ENCODE measurements at regions not wholly inside any gene's neighbourhood (a gene's known extent, or its start where the extent isn't known, plus 50 kb on each side); places are given as distances from the start of the nearest gene placed in this dataset.
"Not testable (repeated sequence)": the region's sequence is repeated elsewhere in the genome, so short reads cannot be mapped to it uniquely, and the experiment has no call there.

GRCh38 chr10:130961506-130962239 is 349.8 kb downstream of the TCERG1L start:
- DNase-seq: no peak

GRCh38 chr10:130962240-130963051 is 349.1 kb downstream of the TCERG1L start:
- no peak for DNase-seq

- DNase-seq: no peak
Measured at GRCh38 chr10:130963052-130963393, 348.5 kb downstream of the TCERG1L start.

GRCh38 chr10:130963786-130964522 is 347.6 kb downstream of the TCERG1L start:
- DNase-seq: no peak

- no peak for DNase-seq
Measured at GRCh38 chr10:130964771-130965170, 346.8 kb downstream of the TCERG1L start.

GRCh38 chr10:130967161-130967560 is 344.4 kb downstream of the TCERG1L start:
- no peak for DNase-seq

- no peak for DNase-seq
Measured at GRCh38 chr10:130967784-130968183, 343.7 kb downstream of the TCERG1L start.

GRCh38 chr10:130968511-130968910 is 343.0 kb downstream of the TCERG1L start:
- DNase-seq: no peak

GRCh38 chr10:130968964-130969363 is 342.6 kb downstream of the TCERG1L start:
- DNase-seq: no peak

GRCh38 chr10:130969700-130970099 is 341.8 kb downstream of the TCERG1L start:
- DNase-seq: no peak

GRCh38 chr10:130970341-130971122 is 341.0 kb downstream of the TCERG1L start:
- no peak for DNase-seq

GRCh38 chr10:130971123-130971435 is 340.4 kb downstream of the TCERG1L start:
- DNase-seq: no peak

- DNase-seq: no peak
Measured at GRCh38 chr10:130973127-130973839, 338.2 kb downstream of the TCERG1L start.

GRCh38 chr10:130974166-130974565 is 337.4 kb downstream of the TCERG1L start:
- DNase-seq: no peak

GRCh38 chr10:130975351-130975750 is 336.2 kb downstream of the TCERG1L start:
- not testable (repeated sequence) for DNase-seq

- no peak for DNase-seq
Measured at GRCh38 chr10:130982802-130983201, 328.7 kb downstream of the TCERG1L start.

- DNase-seq: no peak
Measured at GRCh38 chr10:130983749-130984148, 327.8 kb downstream of the TCERG1L start.

- no peak for DNase-seq
Measured at GRCh38 chr10:130984686-130985085, 326.8 kb downstream of the TCERG1L start.

- DNase-seq: no peak
Measured at GRCh38 chr10:130985158-130985753, 326.3 kb downstream of the TCERG1L start.

GRCh38 chr10:130986846-130987245 is 324.7 kb downstream of the TCERG1L start:
- no peak for DNase-seq

- DNase-seq: no peak
Measured at GRCh38 chr10:130987401-130987800, 324.1 kb downstream of the TCERG1L start.

GRCh38 chr10:130989670-130990232 is 321.8 kb downstream of the TCERG1L start:
- no peak for DNase-seq
